ENCODE measurements at regions not wholly inside any gene's neighbourhood (a gene's known extent, or its start where the extent isn't known, plus 50 kb on each side); places are given as distances from the start of the nearest gene placed in this dataset.

GRCh38 chr2:5845798-5846330 is 153.7 kb downstream of the SOX11 start:
- DNase-seq, result no peak

GRCh38 chr2:5846881-5847280 is 154.7 kb downstream of the SOX11 start:
- DNase-seq, result no peak

GRCh38 chr2:5849562-5849961 is 157.4 kb downstream of the SOX11 start:
- DNase-seq, result no peak

GRCh38 chr2:5851410-5851809 is 159.2 kb downstream of the SOX11 start:
- DNase-seq, result no peak

- no peak for DNase-seq
Measured at GRCh38 chr2:5854797-5855196, 162.6 kb downstream of the SOX11 start.

GRCh38 chr2:5867056-5867455 is 174.9 kb downstream of the SOX11 start:
- DNase-seq, result no peak

GRCh38 chr2:5868931-5869330 is 176.7 kb downstream of the SOX11 start:
- DNase-seq, result no peak

- DNase-seq, result no peak
Measured at GRCh38 chr2:5869936-5870335, 177.8 kb downstream of the SOX11 start.

- DNase-seq, result no peak
Measured at GRCh38 chr2:5877360-5877759, 185.2 kb downstream of the SOX11 start.

- DNase-seq, result no peak
Measured at GRCh38 chr2:5885451-5886173, 193.4 kb downstream of the SOX11 start.

GRCh38 chr2:5886462-5886861 is 194.3 kb downstream of the SOX11 start:
- no peak for DNase-seq

- no peak for DNase-seq
Measured at GRCh38 chr2:5888126-5888525, 195.9 kb downstream of the SOX11 start.

- no peak for DNase-seq
Measured at GRCh38 chr2:5889519-5889918, 197.3 kb downstream of the SOX11 start.

- DNase-seq, result no peak
Measured at GRCh38 chr2:5894355-5894754, 202.2 kb downstream of the SOX11 start.

GRCh38 chr2:5895284-5895683 is 203.1 kb downstream of the SOX11 start:
- DNase-seq, result no peak

- no peak for DNase-seq
Measured at GRCh38 chr2:5897249-5897648, 205.1 kb downstream of the SOX11 start.

- no peak for DNase-seq
Measured at GRCh38 chr2:5898667-5899066, 206.5 kb downstream of the SOX11 start.

GRCh38 chr2:5905661-5906060 is 213.5 kb downstream of the SOX11 start:
- DNase-seq, result no peak

GRCh38 chr2:5908071-5908470 is 215.9 kb downstream of the SOX11 start:
- DNase-seq, result no peak

GRCh38 chr2:5911718-5912117 is 219.5 kb downstream of the SOX11 start:
- DNase-seq, result no peak

GRCh38 chr2:5913711-5914395 is 221.7 kb downstream of the SOX11 start:
- no peak for DNase-seq

- no peak for DNase-seq
Measured at GRCh38 chr2:5914811-5915611, 222.8 kb downstream of the SOX11 start.

- no peak for DNase-seq
Measured at GRCh38 chr2:5915881-5916310, 223.7 kb downstream of the SOX11 start.

Measured in DMS79 treated with DMSO at 0.1 percent for 48 hours (cell line).